GM12891 (cell line): ENCODE measurements at regions not wholly inside any gene's neighbourhood (a gene's known extent, or its start where the extent isn't known, plus 50 kb on each side); places are given as distances from the start of the nearest gene placed in this dataset.

Source experiments
- PAX5 ChIP-seq: IDR thresholded peaks from 2 replicates; pipeline ENCODE4 v1.6.1; 2011; ENCODE audit warnings: low read length, moderate library complexity, mild to moderate bottlenecking; ENCODE audit not compliant: insufficient read depth, severe bottlenecking
- POLR2A ChIP-seq: IDR thresholded peaks from 2 replicates; pipeline ENCODE4 v1.6.1; 2011; ENCODE audit warnings: low read depth, low read length, control low read depth
- POLR2AphosphoS5 ChIP-seq: IDR thresholded peaks from 2 replicates; pipeline ENCODE4 v1.6.1; 2011; ENCODE audit warnings: low read depth, low read length, control low read depth
- POU2F2 ChIP-seq: IDR thresholded peaks from 2 replicates; pipeline ENCODE4 v1.6.1; 2011; ENCODE audit warnings: low read depth, mild to moderate bottlenecking, control low read depth, low read length, moderate library complexity
- SPI1 ChIP-seq: IDR thresholded peaks from 2 replicates; pipeline ENCODE4 v1.6.1; 2011; ENCODE audit warnings: low read depth, low read length, control low read depth
- TAF1 ChIP-seq: IDR thresholded peaks from 2 replicates; pipeline ENCODE4 v1.6.1; 2011; ENCODE audit warnings: low read depth, low read length, control low read depth

- no peak for TF ChIP-seq POLR2A
- no peak for TF ChIP-seq POLR2AphosphoS5
- no peak for TF ChIP-seq TAF1
- TF ChIP-seq SPI1, result no peak
- no peak for TF ChIP-seq POU2F2
- TF ChIP-seq PAX5, result no peak
These were observed 521.5 kb upstream of the ZFHX3 start for GRCh38 chr16:73569266-73569980.
